CD8-positive, alpha-beta memory T cell (primary cell): ENCODE measurements at regions not wholly inside any gene's neighbourhood (a gene's known extent, or its start where the extent isn't known, plus 50 kb on each side); places are given as distances from the start of the nearest gene placed in this dataset.

Source experiments
- CTCF ChIA-PET: fragments of 350-600 bp; sonication (Branson Sonifier 250); formaldehyde crosslinking; loops from one replicate; lab custom pipeline; 2021; ENCODE audit warnings: antibody characterized with exemption; lab: Charles Lee
- POLR2A ChIA-PET: fragments of 350-600 bp; sonication (Branson Sonifier 250); formaldehyde crosslinking; loops from one replicate; lab custom pipeline; 2021; ENCODE audit warnings: antibody characterized with exemption; lab: Charles Lee
- DNase-seq, 5 donors: peaks; one replicate each; pipeline versions ENCODE4 v3.0.0 to v3.0.0-alpha.2; 2020 to 2022; ENCODE audit warnings: mixed read lengths in 1 of 5
- H3K27ac ChIP-seq: one replicate; pipeline ENCODE4 v1.7.0; 2013; ENCODE audit warnings: low read depth, mild to moderate bottlenecking, low read length, moderate library complexity
- H3K27me3 ChIP-seq: 2 replicates; pipeline ENCODE4 v1.7.0; 2013; ENCODE audit warnings: low read length, mild to moderate bottlenecking; ENCODE audit not compliant: insufficient read depth, poor library complexity, severe bottlenecking
- H3K36me3 ChIP-seq: 2 replicates; pipeline ENCODE4 v1.7.0; 2013; ENCODE audit warnings: mild to moderate bottlenecking, low read length, moderate library complexity; ENCODE audit not compliant: insufficient read depth
- H3K4me1 ChIP-seq: 2 replicates; pipeline ENCODE4 v1.7.0; 2013; ENCODE audit warnings: mild to moderate bottlenecking, low read length, moderate library complexity; ENCODE audit not compliant: insufficient read depth
- H3K4me3 ChIP-seq: 2 replicates; pipeline ENCODE4 v1.7.0; 2013; ENCODE audit warnings: mild to moderate bottlenecking, low read length
- H3K9me3 ChIP-seq: 2 replicates; pipeline ENCODE4 v1.7.0; 2013; ENCODE audit warnings: mild to moderate bottlenecking, low read length
- H3K27ac Mint-ChIP-seq, 8 donors: one replicate each; pipeline ENCODE4 v1.8.0; 2020 to 2021; ENCODE audit warnings: mixed read lengths in 8 of 8, mild to moderate bottlenecking in 6 of 8, inconsistent platforms in 3 of 8, moderate library complexity in 3 of 8
- H3K27me3 Mint-ChIP-seq, 2 donors: one replicate each; pipeline ENCODE4 v1.8.0; 2020 to 2021; ENCODE audit warnings: mixed read lengths in 2 of 2, mild to moderate bottlenecking in 1 of 2, moderate library complexity in 1 of 2
- H3K36me3 Mint-ChIP-seq, 3 donors: one replicate each; pipeline ENCODE4 v1.8.0; 2020 to 2021; ENCODE audit warnings: mixed read lengths in 3 of 3, inconsistent platforms in 1 of 3, mild to moderate bottlenecking in 1 of 3
- H3K4me1 Mint-ChIP-seq, 3 donors: one replicate each; pipeline ENCODE4 v1.8.0; 2020 to 2021; ENCODE audit warnings: mixed read lengths in 3 of 3, inconsistent platforms in 1 of 3, mild to moderate bottlenecking in 1 of 3
- H3K4me3 Mint-ChIP-seq, 7 donors: one replicate each; pipeline ENCODE4 v1.8.0; 2020 to 2021; ENCODE audit warnings: mixed read lengths in 7 of 7, mild to moderate bottlenecking in 6 of 7, moderate library complexity in 4 of 7, inconsistent platforms in 2 of 7
- H3K9me3 Mint-ChIP-seq, 5 donors: one replicate each; pipeline ENCODE4 v1.8.0; 2020 to 2022; ENCODE audit warnings: mixed read lengths in 5 of 5, mild to moderate bottlenecking in 3 of 5, moderate library complexity in 2 of 5, inconsistent platforms in 1 of 5

DNA sequence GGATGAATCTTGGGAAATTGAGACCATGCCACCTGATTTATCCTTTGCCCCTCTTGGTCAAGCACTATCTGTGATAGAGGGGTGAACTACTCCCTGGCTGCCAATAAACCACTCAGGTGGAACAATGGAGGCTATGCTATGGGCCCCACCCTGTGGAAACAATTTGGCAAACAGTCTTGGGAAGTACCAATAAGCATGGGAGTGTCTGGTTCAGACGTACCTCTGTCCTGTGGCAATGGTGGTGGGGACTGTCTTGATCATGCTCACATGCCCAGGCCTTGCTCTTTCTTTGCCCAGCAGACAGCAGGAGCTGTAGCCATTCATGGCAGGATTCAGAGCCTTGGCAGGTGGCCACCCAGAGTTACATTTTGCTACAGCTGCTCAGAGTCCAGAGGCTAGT lies 658.7 kb downstream of the KCNJ3 start:
- Mint-ChIP-seq H3K27ac (no peak overlapping the region), H3K27me3 (no peaks in the 10 kb centered on the region), H3K36me3 (no peaks in the 10 kb centered on the region), H3K9me3 (peaks cover 2 to 11% (median 7%) of the 10 kb centered on the region in 5 donors), H3K4me1 (no peaks in the 10 kb centered on the region), H3K4me3 (no peak overlapping the region)
- H3K36me3 ChIP-seq, result no peaks in the 10 kb centered on the region
- H3K27ac ChIP-seq, result no peak overlapping the region
- no peaks in the 10 kb centered on the region for H3K4me1 ChIP-seq
- no peak for DNase-seq
- POLR2A ChIA-PET, result no interaction called here
- CTCF ChIA-PET, result no interaction called here
- H3K9me3 ChIP-seq, result peaks cover 3% of the 10 kb centered on the region
- H3K4me3 ChIP-seq, result no peak overlapping the region
- H3K27me3 ChIP-seq, result no peaks in the 10 kb centered on the region

GRCh38 chr2:155356250-155356649 lies 657.8 kb downstream of the KCNJ3 start:
- Mint-ChIP-seq H3K36me3 (no peaks in the 10 kb centered on the region), H3K4me3 (peak overlapping the region in 1 of 7 donors; percentile 3), H3K4me1 (no peaks in the 10 kb centered on the region), H3K27me3 (no peaks in the 10 kb centered on the region), H3K27ac (no peak overlapping the region), H3K9me3 (peaks cover 2 to 11% (median 7%) of the 10 kb centered on the region in 5 donors)
- no peak overlapping the region for H3K27ac ChIP-seq
- H3K36me3 ChIP-seq, result no peaks in the 10 kb centered on the region
- DNase-seq, result no peak
- peaks cover 3% of the 10 kb centered on the region for H3K9me3 ChIP-seq
- ChIA-PET POLR2A (no interaction called here), CTCF (no interaction called here)
- no peaks in the 10 kb centered on the region for H3K4me1 ChIP-seq
- H3K4me3 ChIP-seq, result no peak overlapping the region
- H3K27me3 ChIP-seq, result no peaks in the 10 kb centered on the region

GRCh38 chr2:155350783-155351580 lies 652.5 kb downstream of the KCNJ3 start:
- no peaks in the 10 kb centered on the region for H3K36me3 Mint-ChIP-seq
- CTCF ChIA-PET, result no interaction called here
- DNase-seq, result no peak
- H3K9me3 Mint-ChIP-seq, result peaks cover 0 to 5% (median 0%) of the 10 kb centered on the region in 5 donors
- POLR2A ChIA-PET, result no interaction called here
- H3K36me3 ChIP-seq, result no peaks in the 10 kb centered on the region
- H3K27ac Mint-ChIP-seq, result no peak overlapping the region
- no peaks in the 10 kb centered on the region for H3K9me3 ChIP-seq
- H3K4me1 ChIP-seq, result no peaks in the 10 kb centered on the region
- no peak overlapping the region for H3K4me3 Mint-ChIP-seq
- no peaks in the 10 kb centered on the region for H3K4me1 Mint-ChIP-seq
- H3K27me3 Mint-ChIP-seq, result no peaks in the 10 kb centered on the region
- H3K27me3 ChIP-seq, result no peaks in the 10 kb centered on the region
- H3K27ac ChIP-seq, result no peak overlapping the region
- H3K4me3 ChIP-seq, result no peak overlapping the region

DNA sequence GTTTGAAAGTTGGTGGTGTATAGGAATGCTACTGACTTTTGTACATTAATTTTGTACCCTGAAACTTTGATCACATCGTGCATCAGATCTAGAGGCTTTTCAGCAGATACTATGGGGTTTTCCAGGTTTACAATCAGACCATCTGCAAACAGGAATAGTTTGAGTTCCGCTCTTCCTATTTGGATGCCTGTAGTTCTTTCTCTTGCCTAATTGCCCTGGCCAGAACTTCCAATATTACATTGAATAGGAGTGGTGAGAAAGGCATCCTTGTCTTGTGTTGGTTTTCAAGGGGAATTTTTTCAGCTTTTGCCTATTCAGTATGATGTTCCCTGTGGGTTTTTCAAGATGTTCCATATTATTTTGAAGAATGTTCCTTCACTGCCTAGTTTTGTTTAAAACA lies 633.5 kb downstream of the KCNJ3 start:
- H3K9me3 ChIP-seq, result no peaks in the 10 kb centered on the region
- Mint-ChIP-seq H3K9me3 (peaks cover 0 to 7% (median 2%) of the 10 kb centered on the region in 5 donors), H3K27ac (no peak overlapping the region), H3K4me1 (no peaks in the 10 kb centered on the region), H3K4me3 (no peak overlapping the region), H3K36me3 (no peaks in the 10 kb centered on the region), H3K27me3 (no peaks in the 10 kb centered on the region)
- H3K36me3 ChIP-seq, result no peaks in the 10 kb centered on the region
- DNase-seq, result no peak
- no peaks in the 10 kb centered on the region for H3K27me3 ChIP-seq
- POLR2A ChIA-PET, result no interaction called here
- no peaks in the 10 kb centered on the region for H3K4me1 ChIP-seq
- CTCF ChIA-PET, result no interaction called here
- H3K4me3 ChIP-seq, result no peak overlapping the region
- H3K27ac ChIP-seq, result no peak overlapping the region

GRCh38 chr2:155320236-155320635 lies 621.7 kb downstream of the KCNJ3 start:
- Histone ChIP-seq H3K4me3 (no peak overlapping the region), H3K27me3 (no peaks in the 10 kb centered on the region), H3K36me3 (no peaks in the 10 kb centered on the region), H3K9me3 (no peaks in the 10 kb centered on the region), H3K4me1 (no peaks in the 10 kb centered on the region), H3K27ac (no peak overlapping the region)
- Mint-ChIP-seq H3K9me3 (peaks cover 0 to 2% (median 0%) of the 10 kb centered on the region in 5 donors), H3K36me3 (no peaks in the 10 kb centered on the region), H3K27me3 (no peaks in the 10 kb centered on the region), H3K4me3 (no peak overlapping the region), H3K27ac (no peak overlapping the region), H3K4me1 (no peaks in the 10 kb centered on the region)
- DNase-seq, result no peak
- ChIA-PET POLR2A (no interaction called here), CTCF (no interaction called here)

- DNase-seq, result no peak
- no peaks in the 10 kb centered on the region for H3K27me3 Mint-ChIP-seq
- peaks cover 0 to 2% (median 0%) of the 10 kb centered on the region in 5 donors for H3K9me3 Mint-ChIP-seq
- Histone ChIP-seq H3K27ac (no peak overlapping the region), H3K4me3 (no peak overlapping the region), H3K4me1 (no peaks in the 10 kb centered on the region), H3K9me3 (no peaks in the 10 kb centered on the region), H3K27me3 (no peaks in the 10 kb centered on the region), H3K36me3 (no peaks in the 10 kb centered on the region)
- no peak overlapping the region for H3K4me3 Mint-ChIP-seq
- no peak overlapping the region for H3K27ac Mint-ChIP-seq
- POLR2A ChIA-PET, result no interaction called here
- CTCF ChIA-PET, result no interaction called here
- H3K4me1 Mint-ChIP-seq, result no peaks in the 10 kb centered on the region
- no peaks in the 10 kb centered on the region for H3K36me3 Mint-ChIP-seq
Measured at GRCh38 chr2:155318710-155319109, 620.2 kb downstream of the KCNJ3 start.

GRCh38 chr2:155315768-155316167 lies 617.3 kb downstream of the KCNJ3 start:
- Histone ChIP-seq H3K9me3 (no peaks in the 10 kb centered on the region), H3K36me3 (no peaks in the 10 kb centered on the region), H3K4me3 (no peak overlapping the region), H3K4me1 (no peaks in the 10 kb centered on the region), H3K27ac (no peak overlapping the region), H3K27me3 (no peaks in the 10 kb centered on the region)
- no peaks in the 10 kb centered on the region for H3K27me3 Mint-ChIP-seq
- CTCF ChIA-PET, result no interaction called here
- POLR2A ChIA-PET, result no interaction called here
- no peaks in the 10 kb centered on the region for H3K36me3 Mint-ChIP-seq
- H3K4me3 Mint-ChIP-seq, result no peak overlapping the region
- no peaks in the 10 kb centered on the region for H3K9me3 Mint-ChIP-seq
- H3K4me1 Mint-ChIP-seq, result no peaks in the 10 kb centered on the region
- no peak for DNase-seq
- H3K27ac Mint-ChIP-seq, result no peak overlapping the region

DNA sequence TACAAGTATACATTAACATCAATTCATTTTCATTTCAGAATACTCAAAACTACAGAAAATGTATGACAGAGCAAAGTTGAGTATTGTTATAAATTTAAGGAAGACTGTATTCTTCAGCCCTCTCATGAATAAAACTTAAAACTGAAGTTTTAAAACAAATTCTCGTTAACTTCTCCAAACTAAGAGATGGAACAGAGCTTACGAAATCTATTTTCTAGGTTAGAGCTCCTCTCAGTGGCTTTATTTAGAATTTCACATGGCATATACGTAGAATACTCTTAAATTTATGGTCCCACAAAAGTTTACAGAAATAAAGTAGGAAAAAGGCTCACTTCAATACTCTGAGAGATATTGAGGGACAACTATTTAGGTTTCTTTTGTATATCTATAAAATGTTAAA lies 612.1 kb downstream of the KCNJ3 start:
- Histone ChIP-seq H3K27ac (no peak overlapping the region), H3K27me3 (no peaks in the 10 kb centered on the region), H3K9me3 (no peaks in the 10 kb centered on the region), H3K36me3 (no peaks in the 10 kb centered on the region), H3K4me1 (no peaks in the 10 kb centered on the region), H3K4me3 (no peak overlapping the region)
- Mint-ChIP-seq H3K27ac (no peak overlapping the region), H3K4me3 (no peak overlapping the region), H3K9me3 (no peaks in the 10 kb centered on the region), H3K27me3 (no peaks in the 10 kb centered on the region), H3K4me1 (no peaks in the 10 kb centered on the region), H3K36me3 (no peaks in the 10 kb centered on the region)
- no peak for DNase-seq
- ChIA-PET CTCF (no interaction called here), POLR2A (no interaction called here)
